Neural cell (in vitro differentiated cells): ENCODE measurements at regions not wholly inside any gene's neighbourhood (a gene's known extent, or its start where the extent isn't known, plus 50 kb on each side); places are given as distances from the start of the nearest gene placed in this dataset.

Source experiments
- CTCF ChIP-seq: fragments of 450-650 bp; IDR thresholded peaks from 2 replicates; pipeline ENCODE4 v1.5.1; 2014; ENCODE audit warnings: antibody characterized with exemption, mild to moderate bottlenecking, moderate library complexity; ENCODE audit not compliant: poor library complexity, severe bottlenecking
- EZH2 ChIP-seq: fragments of 200-600, 300-800 bp; shearing (Covaris generic), sonication (generic); IDR thresholded peaks from 2 replicates; pipeline ENCODE4 v1.6.1; 2014; ENCODE audit warnings: antibody characterized with exemption, low read length, borderline replicate concordance, mild to moderate bottlenecking; ENCODE audit not compliant: insufficient read depth, poor library complexity, severe bottlenecking
- POLR2AphosphoS5 ChIP-seq: IDR thresholded peaks from 2 replicates; pipeline ENCODE4 v1.6.1; 2012
- REST ChIP-seq: IDR thresholded peaks from 2 replicates; pipeline ENCODE4 v1.6.1; 2012; ENCODE audit warnings: borderline replicate concordance
- SMC3 ChIP-seq: fragments of 450-650 bp; conservative IDR thresholded peaks from 2 replicates; pipeline ENCODE4 v1.6.1; 2014; ENCODE audit warnings: antibody characterized with exemption, mild to moderate bottlenecking, moderate library complexity; ENCODE audit not compliant: poor library complexity
- TAF1 ChIP-seq: IDR thresholded peaks from 2 replicates; pipeline ENCODE4 v1.6.1; 2012; ENCODE audit warnings: low read depth

- TF ChIP-seq POLR2AphosphoS5: no peak
- no peak for TF ChIP-seq CTCF
- no peak for TF ChIP-seq EZH2
- TF ChIP-seq SMC3: no peak
- no peak for TF ChIP-seq REST
- no peak for TF ChIP-seq TAF1
These were observed 81.0 kb upstream of the PLD5 start for GRCh38 chr1:242605521-242605920.
